DMS79 (cell line): ENCODE measurements at regions not wholly inside any gene's neighbourhood (a gene's known extent, or its start where the extent isn't known, plus 50 kb on each side); places are given as distances from the start of the nearest gene placed in this dataset.
"Not testable (repeated sequence)": the region's sequence is repeated elsewhere in the genome, so short reads cannot be mapped to it uniquely, and the experiment has no call there.

Source experiments
- DNase-seq: peaks from one replicate; lab custom pipeline; 2025; lab: John Stamatoyannopoulos, UW

GRCh38 chr6:71007298-71007697 lies 50.4 kb upstream of the B3GAT2 start:
- not testable (repeated sequence) for DNase-seq

GRCh38 chr6:71011871-71012371 lies 55.1 kb upstream of the B3GAT2 start:
- DNase-seq, result no peak

GRCh38 chr6:71012866-71013469 lies 56.1 kb upstream of the B3GAT2 start:
- no peak for DNase-seq

GRCh38 chr6:71015392-71015791 lies 58.5 kb upstream of the B3GAT2 start:
- DNase-seq, result no peak

GRCh38 chr6:71028236-71028876 lies 71.5 kb upstream of the B3GAT2 start:
- no peak for DNase-seq

GRCh38 chr6:71028877-71029252 lies 72.0 kb upstream of the B3GAT2 start:
- no peak for DNase-seq

GRCh38 chr6:71029555-71029954 lies 72.7 kb upstream of the B3GAT2 start:
- DNase-seq, result no peak

- DNase-seq, result no peak
Observed at GRCh38 chr6:71031912-71032311, 75.1 kb upstream of the B3GAT2 start.

GRCh38 chr6:71033171-71033570 lies 76.3 kb upstream of the B3GAT2 start:
- DNase-seq, result no peak

GRCh38 chr6:71033890-71034289 lies 77.0 kb upstream of the B3GAT2 start:
- DNase-seq, result no peak

GRCh38 chr6:71034563-71035345 lies 77.9 kb upstream of the B3GAT2 start:
- no peak for DNase-seq

- no peak for DNase-seq
Observed at GRCh38 chr6:71035871-71036270, 79.0 kb upstream of the B3GAT2 start.

- no peak for DNase-seq
Observed at GRCh38 chr6:71038711-71039344, 82.0 kb upstream of the B3GAT2 start.

- no peak for DNase-seq
Observed at GRCh38 chr6:71040043-71040442, 83.2 kb upstream of the B3GAT2 start.

GRCh38 chr6:71040841-71041240 lies 84.0 kb upstream of the B3GAT2 start:
- DNase-seq, result no peak

GRCh38 chr6:71043902-71044301 lies 87.0 kb upstream of the B3GAT2 start:
- DNase-seq, result no peak

- no peak for DNase-seq
Observed at GRCh38 chr6:71044753-71045152, 87.9 kb upstream of the B3GAT2 start.

GRCh38 chr6:71045296-71045695 lies 88.4 kb upstream of the B3GAT2 start:
- DNase-seq, result no peak

GRCh38 chr6:71047417-71047816 lies 90.6 kb upstream of the B3GAT2 start:
- no peak for DNase-seq

GRCh38 chr6:71048320-71049164 lies 91.7 kb upstream of the B3GAT2 start:
- DNase-seq, result no peak

GRCh38 chr6:71049198-71049770 lies 92.4 kb upstream of the B3GAT2 start:
- DNase-seq, result no peak
